Psoas muscle (tissue), 7 donors: ENCODE measurements at regions not wholly inside any gene's neighbourhood (a gene's known extent, or its start where the extent isn't known, plus 50 kb on each side); places are given as distances from the start of the nearest gene placed in this dataset.

Source experiments
- ATAC-seq, 4 donors: fragments of 200-7000 bp; cut with Tn5 transposase; one replicate each; pipeline ENCODE4 v1.9.1; 2020; ENCODE audit warnings: moderate library complexity in 3 of 4, mild to moderate bottlenecking in 2 of 4
- DNase-seq, 2 donors: peaks; one replicate each; pipeline ENCODE4 v3.0.0-alpha.2; 2020
- H3K27ac ChIP-seq: fragments of 200-600 bp; one replicate; pipeline ENCODE4 v1.8.0; 2022
- H3K27me3 ChIP-seq, 3 donors: fragments of 200-600 bp in 1 of 3; one replicate each; pipeline versions ENCODE4 v1.6.1 to v1.8.0; 2013 to 2022; ENCODE audit warnings: low read length in 2 of 3, mild to moderate bottlenecking in 2 of 3, moderate library complexity in 1 of 3; ENCODE audit not compliant: insufficient read depth in 3 of 3
- H3K36me3 ChIP-seq, 2 donors: fragments of 200-600 bp in 1 of 2; one replicate each; pipeline versions ENCODE4 v1.6.1 to v1.8.0; 2013 to 2022; ENCODE audit warnings: low read depth in 1 of 2, mild to moderate bottlenecking in 1 of 2, moderate library complexity in 1 of 2; ENCODE audit not compliant: insufficient read depth in 1 of 2
- H3K4me1 ChIP-seq: fragments of 200-600 bp; one replicate; pipeline ENCODE4 v1.8.0; 2022
- H3K4me3 ChIP-seq: fragments of 200-600 bp; one replicate; pipeline ENCODE4 v1.8.0; 2022; ENCODE audit warnings: mild to moderate bottlenecking
- H3K9me3 ChIP-seq: fragments of 200-600 bp; one replicate; pipeline ENCODE4 v1.8.0; 2022
- CTCF ChIP-seq: fragments of 200-600 bp; IDR thresholded peaks from one replicate; pipeline ENCODE4 v1.8.0; 2022; ENCODE audit warnings: antibody characterized with exemption
- WGBS, 3 donors: extraction: QIAGEN DNeasy Blood & Tissue Kit; methylation state at CpG; one replicate each; pipeline versions ENCODE4 v1.1.6 to v1.1.7; 2013; 5-methylcytosine and 5-hydroxymethylcytosine counted together
- intact Hi-C, 2 donors: fragments of 100-400 bp; cut with DNase I; formaldehyde crosslinking; loops; one replicate each; pipeline versions ENCODE4 v1.11.0 to v1.14.2; 2022
- donor health status: healthy with polysubstance abuse.
- donor health status: DM: no; HTN: no; CAD: no; lungs with moderate emphysema.
- donor health status: Bipolar disorder and iron deficiency.
- donor health status: healthy.
- donor health status: DM: yes; HTN: yes; CAD: no.
- donor health status: DM: no; HTN: no; CAD: no.
- donor health status: DM: yes; HTN: yes; CAD: no.

DNA sequence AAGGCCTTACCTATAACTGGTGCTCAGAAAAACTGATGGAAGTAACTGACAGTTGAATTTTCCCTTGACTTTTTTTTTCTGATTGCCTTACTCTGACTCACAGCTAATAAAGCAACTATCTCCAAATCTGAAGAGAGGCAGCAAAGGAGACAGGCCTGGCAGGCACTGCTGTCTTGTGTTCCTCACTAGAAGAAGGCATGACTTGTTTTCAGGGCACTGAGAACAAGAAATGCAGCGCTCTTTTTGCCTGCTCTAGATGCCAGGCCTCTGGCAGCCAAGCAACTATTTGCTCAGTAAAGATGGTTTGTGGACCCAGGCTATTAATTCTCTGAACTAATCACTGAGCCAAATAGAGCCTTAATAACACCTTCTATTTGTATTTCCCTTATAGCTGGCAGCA, 155.1 kb downstream of the PRDM13 start:
- DNase-seq: no peak
- H3K4me3 ChIP-seq: no peak overlapping the region
- intact Hi-C loops: no loop called here
- no peak for TF ChIP-seq CTCF
- 72 to 81% (median 73%) methylated on average over 1 of the region's 1 CpG for WGBS, 3 donors
- H3K9me3 ChIP-seq: no peaks in the 10 kb centered on the region
- H3K27ac ChIP-seq: no peak overlapping the region
- peaks cover 0 to 4% (median 0%) of the 10 kb centered on the region in 3 donors for H3K27me3 ChIP-seq
- no peaks in the 10 kb centered on the region for H3K4me1 ChIP-seq
- no peak for ATAC-seq
- no peaks in the 10 kb centered on the region for H3K36me3 ChIP-seq

- H3K27ac ChIP-seq: no peak overlapping the region
- H3K27me3 ChIP-seq: no peaks in the 10 kb centered on the region
Measured at GRCh38 chr6:99768166-99768565, 161.5 kb downstream of the PRDM13 start.

DNA sequence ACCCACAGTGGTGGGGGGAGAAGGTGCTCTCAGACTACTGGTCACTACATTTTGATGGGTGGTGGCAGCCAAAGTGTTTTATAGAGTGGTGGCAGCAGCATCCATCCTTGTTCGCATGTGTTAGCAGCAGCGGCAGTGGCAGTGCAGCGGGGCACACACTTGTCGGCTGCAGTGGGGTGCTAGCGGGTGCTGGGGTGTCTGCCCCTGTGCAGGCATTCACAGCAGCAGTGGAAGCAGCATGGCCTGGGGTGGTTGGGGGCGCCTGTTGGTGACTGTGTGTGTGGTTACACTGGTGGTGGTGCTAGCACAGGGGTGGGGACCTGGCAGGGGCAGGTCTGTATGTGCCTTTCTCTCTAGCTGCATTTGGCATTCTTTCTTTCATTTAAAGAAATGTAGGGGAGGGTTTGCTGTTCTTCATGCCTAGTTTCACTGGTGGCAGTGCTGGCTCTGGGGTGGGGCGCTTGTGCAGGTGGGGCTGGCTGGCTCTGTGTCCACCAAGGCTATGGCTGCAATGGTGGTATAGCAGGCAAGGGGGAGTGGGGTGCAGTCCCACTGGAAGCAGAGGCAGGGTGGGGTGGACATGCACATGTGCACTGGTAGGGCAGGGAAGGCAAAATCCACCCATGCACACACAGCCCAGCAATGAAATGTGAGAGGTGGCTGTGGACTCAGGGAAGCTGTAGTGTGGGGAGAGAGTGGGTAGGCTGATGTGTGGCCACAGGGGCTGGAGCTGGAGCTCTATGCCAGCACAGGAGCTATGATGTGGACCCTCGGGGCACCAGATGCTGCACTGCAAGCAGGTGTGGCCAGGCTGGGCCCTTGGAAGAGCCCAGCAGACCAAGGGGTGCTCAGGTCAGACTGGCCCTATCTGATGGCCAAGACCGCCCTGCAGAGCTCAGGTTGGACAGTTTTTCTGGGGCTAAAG, 173.3 kb downstream of the PRDM13 start:
- no peak overlapping the region for H3K27ac ChIP-seq
- no peak for ATAC-seq
- intact Hi-C loops: no loop called here
- H3K36me3 ChIP-seq: no peaks in the 10 kb centered on the region
- no peak overlapping the region for H3K4me3 ChIP-seq
- no peaks in the 10 kb centered on the region for H3K9me3 ChIP-seq
- no peak for DNase-seq
- peaks cover 0 to 3% (median 0%) of the 10 kb centered on the region in 3 donors for H3K27me3 ChIP-seq
- no peaks in the 10 kb centered on the region for H3K4me1 ChIP-seq
- TF ChIP-seq CTCF: no peak
- 88 to 90% (median 89%) methylated on average over 9 of the region's 9 CpGs for WGBS, 3 donors

More at GRCh38 chr6:99768166-99768565, 161.5 kb downstream of the PRDM13 start:
- 85 to 98% (median 87%) methylated on average over 1 of the region's 1 CpG for WGBS, 3 donors
- DNase-seq (no peak), ATAC-seq (no peak)
- intact Hi-C loops: no loop called here
- Histone ChIP-seq H3K4me3 (no peak overlapping the region), H3K9me3 (no peaks in the 10 kb centered on the region), H3K4me1 (no peaks in the 10 kb centered on the region), H3K36me3 (no peaks in the 10 kb centered on the region)
- no peak for TF ChIP-seq CTCF

DNA sequence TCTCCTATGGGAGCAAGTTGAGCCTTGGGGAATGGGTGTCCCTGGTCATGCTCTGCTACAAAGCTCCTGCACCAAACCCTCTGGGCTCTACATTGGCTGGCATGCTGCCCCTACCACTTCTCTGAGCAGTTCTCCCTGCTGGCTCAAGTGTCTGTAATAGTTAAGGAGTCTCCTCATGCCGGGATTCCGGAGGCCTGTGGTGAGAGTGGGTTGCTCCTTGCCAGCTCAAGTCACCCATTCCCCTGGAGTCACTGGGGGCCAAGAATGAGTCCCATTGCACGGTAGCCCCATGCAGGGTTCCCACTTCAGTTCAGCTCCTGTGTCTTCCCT, 173.9 kb downstream of the PRDM13 start:
- H3K9me3 ChIP-seq: no peaks in the 10 kb centered on the region
- H3K27ac ChIP-seq: no peak overlapping the region
- DNase-seq (no peak), ATAC-seq (no peak)
- no peak for TF ChIP-seq CTCF
- intact Hi-C loops: no loop called here
- no peaks in the 10 kb centered on the region for H3K36me3 ChIP-seq
- WGBS, 3 donors: 81 to 88% (median 84%) methylated on average over 3 of the region's 3 CpGs
- H3K27me3 ChIP-seq: peaks cover 0 to 5% (median 0%) of the 10 kb centered on the region in 3 donors
- H3K4me3 ChIP-seq: no peak overlapping the region
- no peaks in the 10 kb centered on the region for H3K4me1 ChIP-seq
